Neural progenitor cell (in vitro differentiated cells): ENCODE measurements at regions not wholly inside any gene's neighbourhood (a gene's known extent, or its start where the extent isn't known, plus 50 kb on each side); places are given as distances from the start of the nearest gene placed in this dataset.

ENCODE experiments used
- EZH2 ChIP-seq: fragments of 200-600 bp; sonication (generic); IDR thresholded peaks from 2 replicates; pipeline ENCODE4 v1.6.1; 2017; ENCODE audit warnings: antibody characterized with exemption, mild to moderate bottlenecking, moderate library complexity
- EZH2phosphoT487 ChIP-seq: fragments of 200-600 bp; sonication (generic); IDR thresholded peaks from 2 replicates; pipeline ENCODE4 v1.6.1; 2017; ENCODE audit warnings: antibody characterized with exemption
- TF ChIP-seq, protein P1 (sequence below): fragments of 200-600 bp; sonication (generic); IDR thresholded peaks from 2 replicates; pipeline ENCODE4 v1.5.1; 2017; ENCODE audit warnings: antibody characterized with exemption, mild to moderate bottlenecking

DNA sequence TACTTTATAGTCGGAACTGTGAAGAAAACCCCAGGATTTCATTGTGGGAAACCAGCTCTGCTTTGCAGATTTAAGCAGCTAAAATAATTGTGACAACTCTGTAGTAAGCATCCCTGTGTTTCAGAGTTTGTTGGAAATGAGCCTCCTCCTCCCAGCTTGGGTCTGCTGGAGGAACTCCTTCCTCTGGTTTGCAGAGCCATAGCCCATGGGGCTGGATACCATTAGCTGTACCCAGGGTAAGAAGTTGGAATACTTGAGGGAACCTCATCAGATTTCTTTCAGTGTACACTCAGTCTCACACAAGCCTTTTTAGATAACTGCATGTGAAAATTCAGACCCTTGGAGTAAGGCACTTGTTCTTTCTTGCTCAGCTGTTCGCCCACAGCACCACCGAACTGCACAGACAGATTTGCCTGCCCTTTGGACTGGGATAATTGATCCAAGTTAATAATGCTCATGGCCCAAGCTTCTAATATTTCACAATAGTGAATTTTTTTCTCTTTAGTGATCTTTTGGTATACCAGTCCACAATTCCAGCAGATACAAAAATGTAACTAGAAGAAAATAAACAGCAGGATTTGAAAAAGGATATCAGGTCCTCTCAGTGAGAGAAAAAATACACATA lies 467.4 kb upstream of the FZD8 start:
- TF ChIP-seq EZH2: no peak
- TF ChIP-seq, protein P1, sequence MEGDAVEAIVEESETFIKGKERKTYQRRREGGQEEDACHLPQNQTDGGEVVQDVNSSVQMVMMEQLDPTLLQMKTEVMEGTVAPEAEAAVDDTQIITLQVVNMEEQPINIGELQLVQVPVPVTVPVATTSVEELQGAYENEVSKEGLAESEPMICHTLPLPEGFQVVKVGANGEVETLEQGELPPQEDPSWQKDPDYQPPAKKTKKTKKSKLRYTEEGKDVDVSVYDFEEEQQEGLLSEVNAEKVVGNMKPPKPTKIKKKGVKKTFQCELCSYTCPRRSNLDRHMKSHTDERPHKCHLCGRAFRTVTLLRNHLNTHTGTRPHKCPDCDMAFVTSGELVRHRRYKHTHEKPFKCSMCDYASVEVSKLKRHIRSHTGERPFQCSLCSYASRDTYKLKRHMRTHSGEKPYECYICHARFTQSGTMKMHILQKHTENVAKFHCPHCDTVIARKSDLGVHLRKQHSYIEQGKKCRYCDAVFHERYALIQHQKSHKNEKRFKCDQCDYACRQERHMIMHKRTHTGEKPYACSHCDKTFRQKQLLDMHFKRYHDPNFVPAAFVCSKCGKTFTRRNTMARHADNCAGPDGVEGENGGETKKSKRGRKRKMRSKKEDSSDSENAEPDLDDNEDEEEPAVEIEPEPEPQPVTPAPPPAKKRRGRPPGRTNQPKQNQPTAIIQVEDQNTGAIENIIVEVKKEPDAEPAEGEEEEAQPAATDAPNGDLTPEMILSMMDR: no peak
- TF ChIP-seq EZH2phosphoT487: no peak
